HG02840 (cell line): ENCODE measurements at regions not wholly inside any gene's neighbourhood (a gene's known extent, or its start where the extent isn't known, plus 50 kb on each side); places are given as distances from the start of the nearest gene placed in this dataset.
"Not testable (repeated sequence)": the region's sequence is repeated elsewhere in the genome, so short reads cannot be mapped to it uniquely, and the experiment has no call there.

Experiments
- ATAC-seq: cut with Tn5 transposase; IDR thresholded peaks from one replicate; pipeline ENCODE4 v1.9.1; 2021; ENCODE audit warnings: mild to moderate bottlenecking, moderate library complexity, moderate number of reproducible peaks; ENCODE audit not compliant: unreplicated experiment, low FRiP score

- no peak for ATAC-seq
Observed at GRCh38 chr1:4449972-4450371, 204.4 kb upstream of the AJAP1 start.

- no peak for ATAC-seq
Observed at GRCh38 chr1:4452701-4453100, 201.7 kb upstream of the AJAP1 start.

- ATAC-seq = no peak
Observed at GRCh38 chr1:4460052-4460451, 194.4 kb upstream of the AJAP1 start.

GRCh38 chr1:4460651-4461050, 193.8 kb upstream of the AJAP1 start:
- ATAC-seq = no peak

- ATAC-seq = no peak
Observed at GRCh38 chr1:4461726-4462290, 192.6 kb upstream of the AJAP1 start.

GRCh38 chr1:4462831-4463484, 191.5 kb upstream of the AJAP1 start:
- no peak for ATAC-seq

- no peak for ATAC-seq
Observed at GRCh38 chr1:4463631-4464030, 190.8 kb upstream of the AJAP1 start.

- no peak for ATAC-seq
Observed at GRCh38 chr1:4464478-4464877, 189.9 kb upstream of the AJAP1 start.

- ATAC-seq = no peak
Observed at GRCh38 chr1:4467241-4467640, 187.2 kb upstream of the AJAP1 start.

GRCh38 chr1:4468386-4468785, 186.0 kb upstream of the AJAP1 start:
- no peak for ATAC-seq

GRCh38 chr1:4468804-4469514, 185.4 kb upstream of the AJAP1 start:
- no peak for ATAC-seq

GRCh38 chr1:4476394-4476793, 178.0 kb upstream of the AJAP1 start:
- no peak for ATAC-seq

- ATAC-seq = no peak
Observed at GRCh38 chr1:4481451-4481850, 173.0 kb upstream of the AJAP1 start.

GRCh38 chr1:4482526-4482925, 171.9 kb upstream of the AJAP1 start:
- ATAC-seq = no peak

GRCh38 chr1:4483021-4483625, 171.3 kb upstream of the AJAP1 start:
- no peak for ATAC-seq

GRCh38 chr1:4485398-4485797, 169.0 kb upstream of the AJAP1 start:
- no peak for ATAC-seq

- ATAC-seq = no peak
Observed at GRCh38 chr1:4485878-4486277, 168.5 kb upstream of the AJAP1 start.

- no peak for ATAC-seq
Observed at GRCh38 chr1:4486408-4487120, 167.8 kb upstream of the AJAP1 start.

GRCh38 chr1:4488018-4488417, 166.4 kb upstream of the AJAP1 start:
- ATAC-seq = no peak

GRCh38 chr1:4489486-4489885, 164.9 kb upstream of the AJAP1 start:
- no peak for ATAC-seq

- ATAC-seq = not testable (repeated sequence)
Observed at GRCh38 chr1:4489992-4490391, 164.4 kb upstream of the AJAP1 start.
